GM12878 (cell line): ENCODE measurements at regions not wholly inside any gene's neighbourhood (a gene's known extent, or its start where the extent isn't known, plus 50 kb on each side); places are given as distances from the start of the nearest gene placed in this dataset.

ENCODE experiments used
- ATAC-seq: fragments of 200-7000 bp; cut with Tn5 transposase; 3 replicates; pipeline ENCODE4 v1.9.1; 2020; ENCODE audit warnings: mild to moderate bottlenecking, moderate library complexity
- BruUV-seq: library from RNA; stranded (reverse); fragments of 400-500 nt; replicated peaks from 2 replicates; lab custom pipeline; 2021; lab: Mats Ljungman, UMichigan
- CTCF ChIA-PET: fragments of 300-600 bp; sonication (Branson Sonifier 250); formaldehyde crosslinking; extraction: SDS; loops from one replicate; lab custom pipeline; 2021; ENCODE audit warnings: inconsistent platforms; lab: Yijun Ruan, JAX
- POLR2A ChIA-PET: fragments of 350-600 bp; formaldehyde crosslinking; extraction: SDS; loops from one replicate; lab custom pipeline; 2021; ENCODE audit warnings: inconsistent platforms; lab: Charles Lee
- RAD21 ChIA-PET: fragments of 300-600 bp; sonication (Branson Sonifier 250); formaldehyde crosslinking; loops from one replicate; lab custom pipeline; 2023; ENCODE audit warnings: antibody characterized with exemption; ENCODE audit not compliant: unreplicated experiment; lab: Charles Lee
- SMC1A ChIA-PET: fragments of 300-600 bp; sonication (Branson Sonifier 250); formaldehyde crosslinking; loops from one replicate; lab custom pipeline; 2023; ENCODE audit not compliant: unreplicated experiment, uncharacterized antibody; lab: Charles Lee
- DNase-seq: peaks from one replicate; pipeline ENCODE4 v3.0.0-alpha.2; 2011; ENCODE audit warnings: low read depth, low spot score
- FAIRE-seq: peaks from 3 replicates; lab custom pipeline; 2011; peaks lifted over from hg19 to GRCh38; lab: Jason Lieb, UNC
- H2AFZ ChIP-seq: 2 replicates; pipeline ENCODE4 v1.6.0; 2011; ENCODE audit warnings: low read depth, low read length, control low read depth; ENCODE audit not compliant: control insufficient read depth
- H3K27ac ChIP-seq: 2 replicates; pipeline ENCODE4 v1.5.1; 2011; ENCODE audit warnings: control low read depth; ENCODE audit not compliant: control insufficient read depth, insufficient read depth
- H3K27me3 ChIP-seq, 2 experiments: replicated peaks in 1 of 2; 2 replicates each; pipeline versions ENCODE4 v1.6.0 to v1.6.1; 2011; ENCODE audit warnings: low read length in 1 of 2; ENCODE audit not compliant: control insufficient read depth in 2 of 2, insufficient read depth in 2 of 2
- H3K36me3 ChIP-seq, 2 experiments: 2 replicates each; pipeline ENCODE4 v1.5.1; 2011; ENCODE audit warnings: low read length in 1 of 2; ENCODE audit not compliant: control insufficient read depth in 2 of 2, insufficient read depth in 2 of 2
- H3K4me1 ChIP-seq: 2 replicates; pipeline ENCODE4 v1.6.1; 2011; ENCODE audit warnings: mild to moderate bottlenecking, low read length, moderate library complexity, mixed read lengths; ENCODE audit not compliant: control insufficient read depth, insufficient read depth
- H3K4me2 ChIP-seq: 2 replicates; pipeline ENCODE4 v1.6.0; 2011; ENCODE audit warnings: control low read depth; ENCODE audit not compliant: control insufficient read depth, insufficient read depth
- H3K4me3 ChIP-seq: fragments of 200-600 bp; sonication (generic); 2 replicates; pipeline ENCODE4 v1.5.1; 2016
- H3K79me2 ChIP-seq: 2 replicates; pipeline ENCODE4 v1.6.0; 2011; ENCODE audit warnings: low read length; ENCODE audit not compliant: control insufficient read depth, insufficient read depth
- H3K9ac ChIP-seq: 2 replicates; pipeline ENCODE4 v1.8.0; 2011; ENCODE audit warnings: low read length, control low read depth, mixed read lengths; ENCODE audit not compliant: control insufficient read depth, insufficient read depth
- H3K9me3 ChIP-seq: replicated peaks from 3 replicates; pipeline ENCODE4 v1.5.1; 2011; ENCODE audit warnings: mild to moderate bottlenecking, low read length; ENCODE audit not compliant: control insufficient read depth, insufficient read depth
- H4K20me1 ChIP-seq: 2 replicates; pipeline ENCODE4 v1.6.0; 2011; ENCODE audit not compliant: control insufficient read depth, insufficient read depth
- CTCF ChIP-seq, 3 experiments: IDR thresholded peaks in 2 of 3; conservative IDR thresholded peaks in 1 of 3; 2 replicates each; pipeline ENCODE4 v1.5.1; 2011; ENCODE audit warnings: low read depth in 3 of 3, low read length in 3 of 3, mild to moderate bottlenecking in 3 of 3, control low read depth in 2 of 3, moderate library complexity in 2 of 3, inconsistent platforms in 1 of 3, mixed read lengths in 1 of 3; ENCODE audit not compliant: control insufficient read depth in 2 of 3, insufficient read depth in 1 of 3; ENCODE audit errors: extremely low read depth in 1 of 3
- E2F8 ChIP-seq: fragments of 450-650 bp; IDR thresholded peaks from 2 replicates; pipeline ENCODE4 v1.6.1; 2018; ENCODE audit warnings: mild to moderate bottlenecking, low read depth, moderate library complexity; ENCODE audit not compliant: partially characterized antibody
- ESRRA ChIP-seq: IDR thresholded peaks from 2 replicates; pipeline ENCODE4 v1.6.1; 2012; ENCODE audit warnings: mild to moderate bottlenecking, low read length, improper control_type of control experiment
- PAX5 ChIP-seq: IDR thresholded peaks from 2 replicates; pipeline ENCODE4 v1.6.1; 2011; ENCODE audit warnings: low read depth, low read length, borderline replicate concordance
- RAD21 ChIP-seq: IDR thresholded peaks from 2 replicates; pipeline ENCODE4 v1.6.1; 2011; ENCODE audit warnings: mild to moderate bottlenecking, low read depth, low read length, moderate library complexity; ENCODE audit not compliant: insufficient read depth
- SMC3 ChIP-seq: IDR thresholded peaks from 2 replicates; pipeline ENCODE4 v1.6.1; 2011; ENCODE audit warnings: low read length, improper control_type of control experiment, borderline replicate concordance
- SP1 ChIP-seq: IDR thresholded peaks from one replicate; pipeline ENCODE4 v1.6.1; 2011; ENCODE audit warnings: low read depth, low read length
- STAT3 ChIP-seq: IDR thresholded peaks from 2 replicates; pipeline ENCODE4 v1.6.1; 2011; ENCODE audit warnings: low read depth, low read length, improper control_type of control experiment
- WGBS: methylation state at CpG from one replicate; pipeline ENCODE4 v1.1.6; 2016; ENCODE audit warnings: low lambda C conversion rate; ENCODE audit not compliant: insufficient replicate concordance, insufficient coverage; ENCODE audit errors: missing lambda C conversion rate; 5-methylcytosine and 5-hydroxymethylcytosine counted together
- in situ Hi-C: fragments of 300-500 bp; cut with MboI; formaldehyde crosslinking; loops from 9 replicates; pipeline ENCODE4 v1.14.3; 2018; ENCODE audit warnings: mixed read lengths
- intact Hi-C: fragments of 100-400 bp; cut with micrococcal nuclease; formaldehyde crosslinking; loops from one replicate; pipeline ENCODE4 v1.14.2; 2022; ENCODE audit not compliant: unreplicated experiment

GRCh38 chr12:46677749-46678148 lies 148.0 kb downstream of the SLC38A4 start:
- Histone ChIP-seq H3K4me1 (no peaks in the 10 kb centered on the region), H2AFZ (no peak overlapping the region), H3K79me2 (no peaks in the 10 kb centered on the region), H3K27me3 (no peaks in the 10 kb centered on the region), H3K9me3 (no peaks in the 10 kb centered on the region), H4K20me1 (no peaks in the 10 kb centered on the region), H3K9ac (no peak overlapping the region), H3K4me3 (no peak overlapping the region), H3K4me2 (no peak overlapping the region)
- intact Hi-C loops (loop anchor here (5.0 kb wide), 4 partner anchors 255 to 605 kb away; no protein-coding TSS in a partner anchor), in situ Hi-C loops (no loop called here)
- DNase-seq, result no peak
- SMC1A ChIA-PET, result interaction anchor here (0.9 to 4.8 kb wide), 3 partner anchors 9 to 552 kb away, joined by 4 to 20 read pairs (median 4); no protein-coding TSS in a partner anchor
- WGBS, result 98% methylated on average over 2 of the region's 2 CpGs
- BruUV-seq, result no TSS peak
- POLR2A ChIA-PET, result no interaction called here
- CTCF ChIA-PET, result interaction anchor here (1.6 to 4.7 kb wide), 3 partner anchors 8 to 553 kb away, joined by 4 to 30 read pairs (median 5); no protein-coding TSS in a partner anchor
- no peak for TF ChIP-seq ESRRA
- no peak for TF ChIP-seq PAX5
- no peak for TF ChIP-seq STAT3
- TF ChIP-seq RAD21, result peak; percentile 44
- TF ChIP-seq SMC3, result peak; percentile 29; the same call in 1 of the 2 replicates
- TF ChIP-seq CTCF (IDR thresholded peaks at IDR 0.05 in 2 of 3, conservative IDR thresholded peaks at IDR 0.05 in 1 of 3; ENCODE audit: control insufficient read depth in 2 of 3, extremely low read depth in 1 of 3, insufficient read depth in 1 of 3, low read depth in 3 of 3, low read length in 3 of 3), result peak in 1 of 3 experiments; percentile 41; a peak in 2 of 6 replicates
- TF ChIP-seq E2F8, result no peak
- no peak for TF ChIP-seq SP1
- TF ChIP-seq, all 136 proteins: peak for 3
- no peak for FAIRE-seq
- H3K36me3 ChIP-seq, result no peaks in the 10 kb centered on the region
- RAD21 ChIA-PET, result no interaction called here
- no peak overlapping the region for H3K27ac ChIP-seq
- ATAC-seq, result no peak
